ENCODE measurements at regions not wholly inside any gene's neighbourhood (a gene's known extent, or its start where the extent isn't known, plus 50 kb on each side); places are given as distances from the start of the nearest gene placed in this dataset.

- H3K36me3 ChIP-seq (ENCODE audit: control insufficient read depth, insufficient read depth, low read length): no peaks in the 10 kb centered on the region
- 0 out of 2 replicates have a peak, but pooled peaks cover 2% of the 10 kb centered on the region for H3K27me3 ChIP-seq (ENCODE audit: control insufficient read depth, insufficient read depth, low read length)
- ChIA-PET POLR2A (no interaction called here), CTCF (interaction anchor here (0.8 kb wide), 1 partner anchor 11 kb away, joined by 4 read pairs; no protein-coding TSS in a partner anchor)
- DNase-seq (ENCODE audit: low read depth): peak; percentile 40
- TF ChIP-seq CTCF (IDR thresholded peaks at IDR 0.05; ENCODE audit: insufficient read depth, low read depth, low read length): no peak
- H3K4me3 ChIP-seq (ENCODE audit: low read depth, low read length): no peak overlapping the region
Measured at GRCh38 chr5:74095871-74096270, 469.9 kb downstream of the ARHGEF28 start.

GRCh38 chr5:74094782-74095108 lies 468.7 kb downstream of the ARHGEF28 start:
- H3K4me3 ChIP-seq (ENCODE audit: low read depth, low read length): no peak overlapping the region
- no peak for TF ChIP-seq CTCF (IDR thresholded peaks at IDR 0.05; ENCODE audit: insufficient read depth, low read depth, low read length)
- no peak for DNase-seq (ENCODE audit: low read depth)
- peaks cover 3% of the 10 kb centered on the region; the same call in 1 of the 2 replicates for H3K27me3 ChIP-seq (ENCODE audit: control insufficient read depth, insufficient read depth, low read length)
- H3K36me3 ChIP-seq (ENCODE audit: control insufficient read depth, insufficient read depth, low read length): no peaks in the 10 kb centered on the region
- ChIA-PET POLR2A (no interaction called here), CTCF (interaction anchor here (0.7 kb wide), 1 partner anchor 545 kb away, joined by 3 read pairs; the partner anchor contains the start of gene ENC1)

GRCh38 chr5:74094096-74094781 lies 468.2 kb downstream of the ARHGEF28 start:
- POLR2A ChIA-PET: no interaction called here
- TF ChIP-seq CTCF (IDR thresholded peaks at IDR 0.05; ENCODE audit: insufficient read depth, low read depth, low read length): no peak
- H3K27me3 ChIP-seq (ENCODE audit: control insufficient read depth, insufficient read depth, low read length): peaks cover 5% of the 10 kb centered on the region; the same call in 1 of the 2 replicates
- no peaks in the 10 kb centered on the region for H3K36me3 ChIP-seq (ENCODE audit: control insufficient read depth, insufficient read depth, low read length)
- DNase-seq (ENCODE audit: low read depth): no peak
- H3K4me3 ChIP-seq (ENCODE audit: low read depth, low read length): no peak overlapping the region
- CTCF ChIA-PET: interaction anchor here (0.7 kb wide), 1 partner anchor 546 kb away, joined by 3 read pairs; the partner anchor contains the start of gene ENC1

- H3K4me3 ChIP-seq (ENCODE audit: low read depth, low read length): no peak overlapping the region
- H3K36me3 ChIP-seq (ENCODE audit: control insufficient read depth, insufficient read depth, low read length): no peaks in the 10 kb centered on the region
- ChIA-PET POLR2A (no interaction called here), CTCF (interaction anchor here (1.4 kb wide), 1 partner anchor 18 kb away, joined by 3 read pairs; no protein-coding TSS in a partner anchor)
- H3K27me3 ChIP-seq (ENCODE audit: control insufficient read depth, insufficient read depth, low read length): peaks cover 5% of the 10 kb centered on the region; the same call in 1 of the 2 replicates
- no peak for TF ChIP-seq CTCF (IDR thresholded peaks at IDR 0.05; ENCODE audit: insufficient read depth, low read depth, low read length)
- DNase-seq (ENCODE audit: low read depth): no peak
Measured at GRCh38 chr5:74093561-74093960, 467.6 kb downstream of the ARHGEF28 start.

- TF ChIP-seq CTCF (IDR thresholded peaks at IDR 0.05; ENCODE audit: insufficient read depth, low read depth, low read length): no peak
- DNase-seq (ENCODE audit: low read depth): no peak
- ChIA-PET POLR2A (no interaction called here), CTCF (interaction anchor here (0.6 to 1.4 kb wide), 2 partner anchors 17 to 243 kb away, joined by 3 read pairs; no protein-coding TSS in a partner anchor)
- no peaks in the 10 kb centered on the region for H3K36me3 ChIP-seq (ENCODE audit: control insufficient read depth, insufficient read depth, low read length)
- H3K4me3 ChIP-seq (ENCODE audit: low read depth, low read length): no peak overlapping the region
- H3K27me3 ChIP-seq (ENCODE audit: control insufficient read depth, insufficient read depth, low read length): peaks cover 5% of the 10 kb centered on the region; the same call in 1 of the 2 replicates
Measured at GRCh38 chr5:74092766-74093165, 466.8 kb downstream of the ARHGEF28 start.

All from BJ (cell line).